Breast epithelium (tissue), 3 donors: ENCODE measurements at regions not wholly inside any gene's neighbourhood (a gene's known extent, or its start where the extent isn't known, plus 50 kb on each side); places are given as distances from the start of the nearest gene placed in this dataset.

ENCODE experiments used
- CTCF ChIP-seq, 3 donors: fragments of 450-650 bp; IDR thresholded peaks; one replicate each; pipeline ENCODE4 v1.5.1; 2016 to 2017; ENCODE audit warnings: antibody characterized with exemption in 3 of 3, mild to moderate bottlenecking in 3 of 3, moderate library complexity in 3 of 3
- POLR2AphosphoS5 ChIP-seq, 3 donors: sonication (generic); formaldehyde crosslinking; IDR thresholded peaks; one replicate each; pipeline ENCODE4 v1.6.1; 2017; ENCODE audit warnings: antibody characterized with exemption in 3 of 3

- TF ChIP-seq CTCF (IDR thresholded peaks at IDR 0.05) (no peak), POLR2AphosphoS5 (IDR thresholded peaks at IDR 0.05) (no peak)
Measured at GRCh38 chr1:181169281-181169865, 80.9 kb downstream of the IER5 start.
